SK-N-DZ (cell line): ENCODE measurements at regions not wholly inside any gene's neighbourhood (a gene's known extent, or its start where the extent isn't known, plus 50 kb on each side); places are given as distances from the start of the nearest gene placed in this dataset.
A peak's percentile ranks its signal among the peaks of the same experiment; 100 is the strongest.
"Not testable (repeated sequence)": the region's sequence is repeated elsewhere in the genome, so short reads cannot be mapped to it uniquely, and the experiment has no call there.

Experiments
- DNase-seq: peaks from one replicate; pipeline ENCODE4 v3.0.0-alpha.2; 2015; ENCODE audit warnings: low spot score

DNA sequence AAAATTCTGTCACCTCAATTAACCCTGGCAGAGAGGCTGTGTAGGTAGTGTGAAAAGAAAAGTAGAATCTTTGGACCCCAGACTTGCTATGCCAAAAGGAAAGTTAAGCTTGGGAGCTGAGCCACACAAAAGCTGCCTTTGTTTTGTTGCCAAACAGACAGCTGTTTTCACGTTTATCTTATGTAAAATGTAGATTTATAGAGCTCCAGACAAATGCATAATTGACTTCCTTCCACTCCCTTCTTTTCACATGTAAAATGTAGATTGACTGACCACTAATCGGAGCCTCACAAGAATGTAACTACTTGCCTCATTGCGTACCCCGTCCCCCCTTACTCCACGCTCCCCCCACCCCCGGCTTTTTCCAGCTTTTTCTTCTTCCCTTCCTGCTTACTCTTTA lies 2302.2 kb upstream of the RAG2 start:
- no peak for DNase-seq

DNA sequence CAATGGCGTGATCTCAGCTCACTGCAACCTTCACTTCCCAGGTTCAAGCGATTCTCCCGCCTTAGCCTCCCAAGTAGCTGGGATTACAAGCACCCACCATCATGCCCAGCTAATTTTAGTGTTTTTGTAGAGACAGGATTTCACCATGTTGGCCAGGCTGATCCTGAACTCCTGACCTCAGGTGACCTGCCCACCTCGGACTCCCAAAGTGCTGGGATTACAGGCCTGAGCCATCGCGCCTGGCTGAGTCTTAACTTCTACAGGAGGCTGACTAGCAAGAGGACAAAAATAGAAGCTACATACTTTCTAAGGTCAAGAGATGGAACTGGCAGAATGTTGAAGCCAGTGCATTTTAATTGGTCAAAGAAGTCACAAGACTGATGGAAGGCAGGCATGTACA lies 2296.2 kb upstream of the RAG2 start:
- not testable (repeated sequence) for DNase-seq

DNA sequence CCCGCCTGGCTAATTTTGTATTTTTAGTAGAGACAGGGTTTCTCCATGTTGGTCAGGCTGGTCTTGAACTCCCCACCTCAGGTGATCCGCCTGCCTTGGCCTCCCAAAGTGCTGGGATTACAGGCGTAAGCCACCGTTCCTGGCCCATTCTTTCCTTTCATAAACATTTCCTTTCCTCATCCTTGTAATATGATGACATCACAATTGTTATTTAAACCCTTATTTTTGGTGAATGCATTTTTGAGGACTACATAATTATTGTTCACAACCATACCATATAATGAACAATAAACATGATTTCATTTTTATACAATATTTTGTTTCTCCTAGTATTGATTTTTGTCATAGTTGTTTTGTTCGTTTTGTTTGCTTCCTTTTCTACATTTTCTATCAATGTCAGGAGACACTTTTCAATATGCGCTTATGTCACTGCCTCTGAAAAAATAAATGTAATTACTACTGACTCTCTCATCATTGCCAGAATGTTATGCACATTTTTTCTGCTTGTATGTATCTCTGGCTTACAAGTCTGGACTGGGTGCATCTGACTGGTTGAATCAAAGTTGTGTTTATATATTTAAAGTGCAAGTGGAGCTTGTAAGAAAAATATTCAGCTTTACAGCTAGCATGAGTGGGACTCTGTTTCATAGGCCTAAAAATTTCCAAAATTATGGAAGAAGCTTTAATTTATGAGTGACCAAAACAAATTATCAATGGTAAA lies 2286.3 kb upstream of the RAG2 start:
- DNase-seq = no peak

DNA sequence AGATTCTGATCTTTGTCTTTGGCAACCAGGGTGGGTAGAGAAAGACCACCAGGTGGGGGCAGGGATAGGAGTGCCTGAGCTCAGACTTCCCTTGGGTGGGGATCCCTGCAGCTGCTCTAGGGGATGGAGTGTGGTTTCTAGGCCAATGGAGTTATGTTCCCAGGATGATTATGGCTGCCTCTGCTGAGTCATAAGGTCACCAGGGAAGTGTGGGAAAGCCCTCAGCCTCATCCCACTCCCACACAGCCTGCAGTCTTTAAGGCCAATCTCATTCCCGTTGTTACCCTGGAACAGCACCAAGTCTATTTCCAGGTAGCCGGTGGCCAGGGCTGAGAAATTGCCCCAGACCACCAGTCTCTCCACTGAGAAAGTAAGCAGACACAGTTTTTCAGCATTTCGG lies 2269.3 kb upstream of the RAG2 start:
- no peak for DNase-seq

DNA sequence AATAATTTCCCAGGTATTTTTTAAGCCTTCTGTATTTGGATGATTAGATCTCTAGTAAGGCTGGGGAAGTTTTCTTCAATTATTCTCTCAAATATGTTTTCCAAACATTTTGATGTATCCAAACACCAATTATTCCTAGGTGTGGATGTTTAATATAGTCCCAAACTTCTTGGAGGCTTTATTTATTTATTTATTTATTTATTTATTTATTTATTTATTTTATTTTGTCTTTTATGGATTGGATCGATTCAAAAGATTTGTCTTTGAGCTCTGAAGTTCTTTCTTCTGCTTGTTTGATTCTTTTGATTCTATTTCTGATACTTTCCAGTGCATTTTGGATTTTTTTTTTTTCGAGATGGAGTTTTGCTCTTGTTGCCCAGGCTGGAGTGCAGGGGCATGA lies 2267.9 kb upstream of the RAG2 start:
- DNase-seq = no peak

DNA sequence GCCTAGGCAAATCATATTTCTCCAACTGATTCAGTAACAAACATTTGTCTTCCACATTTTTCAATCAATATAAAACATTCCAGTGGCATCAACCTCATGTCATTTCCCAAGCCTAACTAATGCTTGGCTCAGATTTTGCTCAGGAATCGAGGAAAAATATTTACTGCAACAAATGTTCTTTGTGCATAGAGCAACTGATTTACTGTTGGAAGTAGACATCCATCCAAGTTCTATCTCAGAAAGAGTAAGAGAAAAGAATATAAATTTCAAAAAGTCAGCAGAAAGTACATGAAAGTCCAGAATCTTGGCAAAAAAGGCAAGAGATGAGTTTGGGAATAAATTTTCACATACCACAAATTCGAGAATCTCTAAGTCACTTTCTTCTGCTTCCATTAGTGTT lies 2245.0 kb upstream of the RAG2 start:
- no peak for DNase-seq

DNA sequence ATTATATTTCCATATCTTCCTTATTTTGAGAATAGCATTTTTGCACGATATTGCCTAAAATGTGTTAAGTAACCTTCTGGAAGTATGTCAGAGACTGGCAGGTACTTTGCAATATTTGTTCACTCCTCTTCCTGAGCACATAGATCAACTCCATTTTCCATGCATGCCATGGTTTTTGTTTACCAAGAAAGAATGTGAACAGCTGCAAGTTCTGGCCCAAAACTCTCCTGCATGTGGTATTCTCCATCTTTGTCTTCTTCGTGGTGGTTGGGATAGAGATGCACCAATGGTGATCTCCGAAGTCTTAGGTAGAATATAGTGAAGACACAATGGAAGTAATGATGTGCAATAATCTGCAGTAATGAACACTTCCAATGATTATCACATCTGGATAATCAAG lies 2241.0 kb upstream of the RAG2 start:
- no peak for DNase-seq

DNA sequence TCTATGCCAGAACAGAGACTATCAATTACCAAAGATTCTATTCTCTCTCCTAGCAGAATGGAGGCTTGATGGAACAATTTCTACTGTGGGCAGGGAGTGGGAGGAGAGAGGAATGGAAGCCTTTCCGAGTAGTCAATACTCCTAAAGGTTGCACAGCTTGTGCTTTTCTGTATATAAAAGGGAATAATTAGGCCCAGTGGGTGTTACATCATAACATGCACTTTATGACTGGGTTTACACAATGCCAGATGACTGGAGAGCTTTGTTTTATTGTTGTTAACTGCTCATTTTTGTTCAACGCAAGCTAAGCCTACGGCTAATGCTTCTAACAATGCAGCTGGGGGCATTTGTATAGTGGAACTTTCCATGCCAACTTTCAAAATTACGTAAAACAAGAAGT lies 2237.9 kb upstream of the RAG2 start:
- no peak for DNase-seq

DNA sequence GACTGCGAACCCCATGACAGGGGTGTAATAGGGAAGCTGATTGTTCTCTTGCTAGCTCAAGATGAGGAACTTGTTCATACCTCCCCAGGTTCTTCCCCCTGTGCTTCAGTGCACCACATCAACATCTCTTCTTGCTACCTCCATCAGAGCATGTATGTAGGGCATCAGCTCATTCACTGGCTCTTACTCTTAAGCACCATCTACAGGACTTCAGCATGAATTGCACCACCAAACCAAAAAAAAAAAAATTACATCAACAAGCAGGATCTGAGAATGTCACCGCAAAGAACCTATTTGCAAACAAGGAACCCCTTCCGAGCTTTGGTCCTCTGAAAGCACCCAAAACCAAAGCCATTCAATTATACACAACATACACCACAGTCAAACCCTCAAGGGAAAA lies 2226.5 kb upstream of the RAG2 start:
- peak; percentile 20 for DNase-seq

DNA sequence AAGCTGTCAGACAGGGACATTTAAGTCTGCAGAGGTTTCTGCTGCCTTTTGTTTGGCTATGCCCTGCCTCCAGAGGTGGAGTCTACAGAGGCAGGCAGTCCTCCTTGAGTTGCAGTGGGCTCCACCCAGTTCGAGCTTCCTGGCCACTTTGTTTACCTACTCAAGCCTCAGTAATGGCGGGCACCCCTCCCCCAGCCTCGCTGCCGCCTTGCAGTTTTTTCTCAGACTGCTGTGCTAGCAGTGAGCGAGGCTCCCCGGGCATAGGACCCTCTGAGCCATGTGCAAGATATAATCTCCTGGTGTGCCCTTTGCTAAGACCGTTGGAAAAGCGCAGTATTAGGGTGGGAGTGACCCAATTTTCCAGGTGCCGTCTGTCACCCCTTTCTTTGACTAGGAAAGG lies 2223.8 kb upstream of the RAG2 start:
- not testable (repeated sequence) for DNase-seq

DNA sequence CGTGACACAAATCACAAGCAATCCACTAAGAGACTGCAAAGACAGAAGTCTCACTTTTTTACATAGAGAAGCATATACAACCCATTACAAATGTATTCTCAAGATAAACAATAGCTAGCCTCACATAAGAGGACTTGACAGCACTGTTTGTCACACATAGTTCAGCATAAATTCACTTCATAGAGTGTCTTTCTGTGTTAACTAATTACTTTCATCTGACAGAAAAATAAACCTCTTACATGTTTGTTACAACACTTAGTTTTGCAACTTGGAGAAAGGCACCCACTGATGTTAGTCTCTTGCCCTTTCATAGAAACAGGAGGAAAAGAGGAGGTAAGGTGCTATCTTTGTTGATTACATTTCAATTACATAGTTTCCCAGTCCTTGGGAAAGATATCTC lies 2221.9 kb upstream of the RAG2 start:
- no peak for DNase-seq

DNA sequence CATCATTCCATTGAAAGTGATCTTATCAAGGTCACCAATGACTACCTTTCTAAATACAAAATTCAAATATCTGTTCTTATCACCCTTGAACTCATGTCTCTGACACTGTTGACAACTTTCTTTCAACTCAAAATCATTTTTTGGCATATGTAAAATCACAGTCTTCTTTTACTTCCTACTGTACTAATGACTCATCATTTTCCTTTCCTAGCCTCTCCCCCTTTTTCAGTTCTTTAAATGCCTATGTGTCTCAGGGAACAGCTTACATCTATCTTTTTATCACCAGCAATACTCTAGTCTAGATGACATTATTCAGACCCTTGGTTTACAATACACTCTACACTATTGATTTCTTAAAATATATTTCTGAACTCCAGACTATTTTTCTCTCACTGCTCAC lies 2220.7 kb upstream of the RAG2 start:
- no peak for DNase-seq

DNA sequence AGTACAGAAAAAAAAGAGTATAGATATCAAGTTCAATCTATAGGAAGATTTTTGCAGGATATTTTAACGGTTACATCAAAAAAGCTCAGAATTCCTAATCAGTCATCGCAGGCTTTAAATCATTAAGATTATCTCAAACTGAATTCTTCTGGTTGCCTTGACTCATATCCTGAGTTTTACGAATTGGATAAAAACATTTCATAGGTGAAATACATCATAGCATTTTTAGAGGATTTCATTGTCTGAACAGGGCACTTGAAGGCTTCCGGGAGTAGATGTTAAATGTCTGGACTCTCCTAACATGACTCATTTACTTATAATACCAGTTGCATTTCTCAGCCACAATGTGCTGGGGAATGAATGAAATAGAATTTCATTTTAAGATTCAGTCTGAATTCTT lies 2216.6 kb upstream of the RAG2 start:
- DNase-seq = no peak

DNA sequence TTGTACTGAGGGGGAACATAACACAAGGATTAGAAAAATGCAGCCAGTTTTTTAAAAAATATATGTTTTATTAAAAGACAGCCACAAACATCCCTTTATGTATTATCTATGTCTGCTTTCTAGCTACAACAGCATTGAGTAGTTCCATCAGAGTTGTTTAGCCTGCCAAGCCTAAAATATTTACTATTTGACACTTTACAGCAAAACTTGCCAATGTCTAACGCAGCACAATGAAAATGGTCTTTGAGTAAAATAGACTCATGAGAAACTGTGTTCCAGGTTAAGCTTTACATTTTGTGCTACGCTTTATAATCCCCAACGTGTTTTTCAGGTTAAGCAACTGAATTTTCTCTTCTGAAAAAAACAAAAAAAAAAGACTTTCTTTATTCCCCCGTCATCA lies 2211.5 kb upstream of the RAG2 start:
- DNase-seq = no peak

DNA sequence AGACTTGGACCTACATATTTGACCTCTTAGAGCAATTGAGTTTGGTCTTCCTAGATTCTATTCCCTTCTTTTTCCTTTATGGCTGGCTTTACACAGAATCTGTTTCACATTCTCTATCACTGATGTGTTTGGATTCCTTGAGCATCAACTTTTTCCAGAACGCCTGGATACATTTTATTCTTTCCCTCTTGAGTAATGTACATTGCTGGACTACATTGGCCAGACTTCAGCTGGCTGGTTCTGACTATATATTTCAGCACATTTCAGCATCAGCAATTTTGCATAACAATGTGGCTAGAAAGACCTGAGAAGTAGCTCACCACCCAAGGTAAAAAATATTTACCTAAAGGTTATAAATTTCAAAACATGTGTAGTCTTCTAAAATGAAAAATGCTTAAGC lies 2198.2 kb upstream of the RAG2 start:
- no peak for DNase-seq

DNA sequence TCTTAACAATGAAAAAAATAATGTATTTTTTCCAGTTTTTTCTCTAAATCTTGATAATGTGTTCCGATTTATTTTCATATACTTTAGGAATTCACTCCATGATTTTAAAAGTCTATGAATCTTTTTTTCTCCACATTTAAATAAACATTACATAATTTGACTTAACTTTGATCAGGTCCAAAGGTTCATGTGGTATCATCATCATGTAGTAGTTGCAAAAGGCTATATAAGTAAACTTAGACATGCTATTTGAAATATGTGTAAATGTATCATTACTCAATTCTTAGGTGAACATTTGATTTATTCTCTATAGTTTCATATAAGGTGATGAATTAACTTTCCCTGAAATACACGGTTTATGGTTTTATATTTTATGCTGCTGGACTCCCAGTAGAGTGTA lies 2197.0 kb upstream of the RAG2 start:
- DNase-seq = no peak

DNA sequence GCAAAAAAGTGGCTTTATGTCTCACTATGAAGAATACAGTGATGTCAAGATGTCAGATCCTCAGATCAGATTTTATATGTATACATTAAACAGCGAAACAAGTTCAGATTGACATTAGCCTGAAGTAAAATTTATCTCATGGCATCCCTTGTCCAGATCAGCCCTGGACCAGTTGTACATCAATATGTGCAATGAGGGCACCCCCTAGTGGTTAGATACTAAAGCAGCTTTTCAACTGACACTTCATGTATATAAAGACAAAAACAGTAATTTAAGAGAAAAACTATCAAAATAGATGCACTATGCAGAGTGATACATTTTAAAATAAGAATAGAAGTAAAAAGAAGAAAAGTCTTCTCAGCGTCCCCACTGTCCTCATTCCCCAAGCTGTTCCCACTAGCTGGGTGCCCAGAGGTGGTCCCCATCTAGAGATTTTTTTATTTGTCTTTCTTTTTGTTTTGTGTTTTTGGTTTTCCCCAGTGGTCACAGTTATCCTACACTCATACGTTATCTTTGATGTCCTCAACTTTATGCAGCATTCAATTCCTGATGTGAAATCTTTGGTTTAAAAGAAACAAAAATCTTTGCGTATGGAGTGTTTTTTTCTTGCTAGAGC lies 2193.4 kb upstream of the RAG2 start:
- peak; percentile 77 for DNase-seq

DNA sequence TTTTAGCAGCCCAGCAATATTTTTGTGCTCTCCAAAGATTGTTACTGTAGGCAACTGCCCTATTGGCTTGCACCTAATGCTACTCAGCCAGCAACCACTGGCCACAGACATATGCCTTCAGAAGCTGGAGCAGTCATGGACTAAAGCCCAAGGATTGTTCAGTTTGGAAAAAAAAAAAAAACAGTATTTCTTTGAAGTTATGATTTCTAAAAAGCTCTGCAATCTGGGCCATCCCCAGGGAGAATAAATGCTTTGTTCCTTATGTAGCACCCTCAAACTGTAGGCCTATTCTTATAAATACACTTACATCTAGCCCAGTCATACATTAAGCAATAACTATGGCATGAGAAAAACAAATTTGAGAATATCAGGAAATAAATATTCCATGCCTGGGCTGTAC lies 2190.5 kb upstream of the RAG2 start:
- DNase-seq = no peak

DNA sequence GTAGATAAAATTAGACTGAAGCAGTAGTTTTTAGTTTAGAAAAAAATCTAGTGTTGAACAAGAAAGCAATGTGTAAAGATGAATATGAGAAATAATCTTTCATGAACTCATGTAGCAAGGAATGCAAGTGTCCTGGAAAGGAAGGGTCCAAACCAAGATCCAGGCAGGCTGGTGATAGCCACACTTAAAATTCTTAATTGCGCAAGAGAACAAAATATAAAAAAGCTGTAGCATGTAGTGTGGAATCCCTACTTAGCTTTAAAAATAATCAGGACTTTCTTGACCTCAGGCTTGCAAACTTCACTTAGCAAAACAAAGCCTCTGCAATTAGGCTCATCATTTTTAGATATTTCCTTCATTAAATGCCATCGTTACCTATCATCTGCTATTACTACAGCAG lies 2186.1 kb upstream of the RAG2 start:
- DNase-seq = no peak

DNA sequence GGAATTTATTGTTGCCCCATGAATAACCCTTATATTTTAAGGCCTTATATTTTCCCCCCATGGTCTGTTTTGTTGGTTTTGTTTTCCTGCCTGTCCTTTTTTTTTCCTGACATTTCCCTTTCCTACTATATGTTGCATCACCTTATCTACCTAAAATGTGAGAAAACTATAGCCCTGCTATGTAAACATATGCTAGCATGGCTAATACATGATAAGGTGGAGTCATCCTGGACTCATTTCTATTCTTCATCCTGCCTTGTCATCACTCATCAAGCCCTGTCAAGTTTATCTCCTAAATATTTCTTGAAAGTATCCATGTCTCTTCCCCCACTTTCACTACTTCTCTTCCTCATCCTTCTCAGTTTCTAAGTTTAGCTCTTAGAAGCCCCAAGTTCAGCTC lies 2168.8 kb upstream of the RAG2 start:
- DNase-seq = no peak

DNA sequence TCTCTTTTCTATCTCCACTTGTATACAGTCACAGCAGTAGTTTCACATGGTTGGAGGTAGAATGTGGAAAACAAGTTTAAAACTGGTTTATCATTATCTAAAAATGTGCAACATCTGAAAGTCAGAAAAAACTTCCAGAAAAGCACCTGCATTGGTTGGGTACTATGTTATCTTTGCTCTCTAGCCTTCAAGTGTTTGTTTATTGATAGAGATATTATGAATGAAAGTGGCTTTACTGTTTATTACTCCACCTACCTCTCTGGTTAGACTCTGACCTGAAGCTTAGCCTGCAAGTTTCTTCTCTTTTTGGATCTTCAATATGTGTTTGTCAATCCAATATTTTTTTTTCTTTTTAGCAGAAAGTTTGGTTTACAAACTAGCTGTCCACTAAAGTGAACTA lies 2161.4 kb upstream of the RAG2 start:
- DNase-seq = no peak

DNA sequence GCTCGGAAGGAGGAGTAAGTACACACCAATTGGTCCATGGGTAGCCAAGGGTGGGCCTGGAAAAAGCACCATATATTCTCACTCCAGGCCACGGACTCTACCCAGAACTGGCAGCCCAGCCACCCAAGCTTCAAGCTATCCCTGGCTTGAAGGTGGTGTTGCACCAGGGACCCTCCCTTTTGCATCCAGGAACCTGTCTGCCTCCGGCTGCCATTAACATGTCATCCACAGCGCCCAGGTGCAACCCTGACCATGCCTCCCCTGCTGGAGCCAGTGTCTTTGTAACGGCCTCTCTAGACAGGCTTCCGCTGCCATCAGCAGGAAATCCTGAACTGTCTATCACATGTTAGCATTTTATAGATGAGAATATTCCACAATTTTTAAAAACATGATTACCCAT lies 2158.5 kb upstream of the RAG2 start:
- DNase-seq = no peak

DNA sequence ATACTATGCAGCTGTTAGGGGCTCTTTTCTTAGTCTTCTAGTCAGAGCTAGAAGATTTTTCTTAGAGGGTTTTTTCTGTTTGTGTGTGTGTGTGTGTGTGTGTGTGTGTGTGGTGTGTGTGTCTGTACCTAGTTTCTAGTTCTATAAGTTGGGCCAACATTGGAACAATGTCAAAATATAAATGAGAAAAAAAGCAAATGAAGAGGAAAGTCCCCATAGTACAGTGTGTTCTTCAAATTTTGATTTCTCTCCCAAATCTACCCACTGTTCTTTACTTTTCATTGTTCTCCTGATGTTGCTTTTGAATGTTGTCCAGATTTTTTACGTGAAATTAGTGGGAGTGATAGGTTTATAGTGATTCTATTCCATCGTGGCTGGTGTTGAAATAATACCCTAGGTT lies 2153.4 kb upstream of the RAG2 start:
- DNase-seq = no peak

DNA sequence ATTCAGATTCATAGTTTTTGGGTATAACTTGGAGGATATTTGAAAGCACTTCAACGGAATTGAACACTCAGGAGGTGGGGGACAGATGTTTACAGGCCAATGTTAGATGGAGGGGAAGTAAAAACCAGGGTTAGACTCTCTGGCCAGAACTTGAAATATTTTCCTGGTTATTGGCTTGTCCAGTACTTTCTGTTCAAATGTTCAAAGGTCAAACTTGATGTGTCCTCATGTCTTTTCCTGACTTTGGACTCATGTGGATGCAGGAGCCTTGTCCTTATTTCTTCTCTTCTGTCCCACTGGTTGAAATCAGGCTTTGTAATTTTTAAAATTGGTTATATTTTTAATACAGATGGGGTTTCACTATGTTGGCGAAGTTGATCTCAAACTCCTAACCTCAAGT lies 2148.5 kb upstream of the RAG2 start:
- DNase-seq = not testable (repeated sequence)
